Transverse colon (tissue), 4 donors: ENCODE measurements at regions not wholly inside any gene's neighbourhood (a gene's known extent, or its start where the extent isn't known, plus 50 kb on each side); places are given as distances from the start of the nearest gene placed in this dataset.

Experiments
- CTCF ChIP-seq, 5 experiments: fragments of 200-600 bp in 3 of 5; fragments of 450-650 bp in 2 of 5; sonication (generic) in 3 of 5; IDR thresholded peaks; 1 replicate in 2 of 5; 2 replicates in 3 of 5; pipeline ENCODE4 v1.5.1; 2016 to 2017; ENCODE audit warnings: antibody characterized with exemption in 5 of 5, inconsistent platforms in 3 of 5, mild to moderate bottlenecking in 2 of 5, moderate library complexity in 1 of 5
- POLR2A ChIP-seq: fragments of 450-650 bp; IDR thresholded peaks from one replicate; pipeline ENCODE4 v1.6.1; 2016; ENCODE audit warnings: antibody characterized with exemption, mild to moderate bottlenecking, moderate library complexity
- POLR2AphosphoS5 ChIP-seq, 3 donors: sonication (generic); formaldehyde crosslinking; IDR thresholded peaks; one replicate each; pipeline ENCODE4 v1.6.1; 2016; ENCODE audit warnings: antibody characterized with exemption in 3 of 3

GRCh38 chr3:20288050-20288449 is 102.0 kb upstream of the SGO1 start:
- TF ChIP-seq POLR2A (no peak), CTCF (IDR thresholded peaks at IDR 0.05) (no peak), POLR2AphosphoS5 (IDR thresholded peaks at IDR 0.05) (no peak)
